HG03103 (cell line): ENCODE measurements at regions not wholly inside any gene's neighbourhood (a gene's known extent, or its start where the extent isn't known, plus 50 kb on each side); places are given as distances from the start of the nearest gene placed in this dataset.

Experiments
- ATAC-seq: cut with Tn5 transposase; IDR thresholded peaks from one replicate; pipeline ENCODE4 v1.9.1; 2021; ENCODE audit warnings: low read depth; ENCODE audit not compliant: unreplicated experiment

DNA sequence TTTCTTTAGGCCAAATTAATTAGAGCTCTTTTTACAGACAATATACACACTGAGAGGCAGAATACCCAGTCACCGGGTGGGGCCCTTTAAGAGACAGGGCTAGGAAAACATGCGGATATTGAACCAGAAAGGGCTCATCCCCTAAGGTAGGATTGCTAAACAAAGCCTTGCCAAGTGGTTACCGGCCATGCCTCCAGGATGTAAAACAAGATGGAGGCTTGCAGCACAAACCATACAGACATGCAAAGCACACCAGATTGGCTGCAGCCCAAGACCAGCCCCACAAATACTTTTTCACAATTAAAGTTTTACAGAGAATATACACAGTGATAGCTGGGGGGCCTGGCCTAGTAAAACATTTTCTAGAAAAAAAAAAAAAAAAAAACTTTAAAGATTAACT is 210.0 kb downstream of the KLHL4 start:
- ATAC-seq: no peak

DNA sequence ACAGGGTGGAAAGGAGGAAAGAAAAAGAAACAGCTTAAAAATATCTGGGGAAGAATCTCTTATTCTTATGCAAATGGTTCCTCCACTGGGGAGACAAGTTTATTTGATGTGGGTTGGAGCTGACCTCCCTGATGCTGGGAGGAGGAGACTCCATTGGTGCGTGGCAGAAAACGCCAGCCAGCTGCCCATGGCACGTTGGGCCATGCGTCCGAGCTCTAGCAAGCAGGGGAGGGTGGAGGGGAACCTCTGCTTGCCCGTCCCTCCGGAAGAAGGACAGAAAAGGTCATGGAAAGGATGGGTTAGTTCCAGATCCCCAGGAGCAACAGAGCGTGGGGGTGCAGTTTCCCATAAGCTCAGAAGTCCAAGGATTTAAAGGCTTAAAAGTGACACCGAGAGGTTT is 210.4 kb downstream of the KLHL4 start:
- ATAC-seq: no peak

- ATAC-seq: no peak
Observed at GRCh38 chrX:87728459-87728858, 210.9 kb downstream of the KLHL4 start.

DNA sequence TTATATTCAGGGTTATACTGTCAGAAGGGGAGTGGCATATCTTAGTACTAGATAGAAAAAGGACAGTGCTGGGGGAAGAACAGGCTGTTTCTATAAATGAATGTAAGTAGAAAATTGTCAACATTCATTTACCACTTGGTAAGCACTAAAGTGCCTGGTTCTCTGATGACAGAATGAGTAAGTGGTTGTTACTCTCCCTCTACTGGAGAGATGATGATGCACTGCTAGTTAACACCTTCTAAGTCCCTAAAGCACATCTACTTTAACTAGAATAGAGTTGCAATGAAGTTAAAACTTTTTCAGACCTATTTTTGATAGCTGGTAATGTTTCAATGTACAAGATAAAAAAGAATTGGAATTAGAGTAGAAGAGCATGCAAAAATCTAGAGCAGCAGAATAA is 214.5 kb downstream of the KLHL4 start:
- no peak for ATAC-seq

GRCh38 chrX:87736576-87736975 is 219.0 kb downstream of the KLHL4 start:
- ATAC-seq: no peak

DNA sequence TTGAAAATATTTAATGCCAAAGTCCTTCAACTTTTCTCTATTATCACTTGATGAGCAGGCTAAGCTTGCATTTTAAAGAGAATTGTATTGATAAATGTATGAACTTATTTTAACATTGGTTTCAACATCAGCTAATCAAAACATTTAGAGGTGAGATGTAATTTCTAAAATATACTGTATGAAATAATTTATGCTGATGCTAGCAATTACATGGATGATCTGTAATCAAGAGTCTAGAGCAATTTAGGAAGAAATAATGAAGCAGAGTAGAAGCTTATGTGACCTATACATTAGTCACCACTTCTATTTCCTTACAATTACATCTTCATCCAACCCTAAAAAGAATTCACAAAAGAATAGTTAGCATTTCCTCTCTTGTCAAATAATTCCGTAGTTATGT is 226.8 kb downstream of the KLHL4 start:
- no peak for ATAC-seq

GRCh38 chrX:87755493-87755892 is 237.9 kb downstream of the KLHL4 start:
- no peak for ATAC-seq

DNA sequence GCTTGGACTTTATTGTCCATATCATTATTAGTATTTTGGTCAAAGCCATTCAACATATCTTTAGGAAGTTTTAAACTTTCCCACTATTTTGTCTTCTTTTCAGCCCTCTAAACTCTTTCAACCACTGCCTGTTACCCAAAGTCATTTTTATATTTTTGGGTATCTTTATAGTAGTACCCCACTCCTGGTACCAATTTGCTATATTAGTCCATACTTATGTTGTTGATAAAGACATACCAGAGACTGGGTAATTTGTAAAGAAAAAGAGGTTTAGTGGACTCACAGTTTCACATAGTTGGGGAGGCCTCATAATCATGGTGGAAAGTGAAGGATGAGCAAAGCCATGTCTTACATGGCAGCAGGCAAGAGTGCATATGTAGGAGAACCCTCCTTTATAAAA is 271.4 kb downstream of the KLHL4 start:
- no peak for ATAC-seq

DNA sequence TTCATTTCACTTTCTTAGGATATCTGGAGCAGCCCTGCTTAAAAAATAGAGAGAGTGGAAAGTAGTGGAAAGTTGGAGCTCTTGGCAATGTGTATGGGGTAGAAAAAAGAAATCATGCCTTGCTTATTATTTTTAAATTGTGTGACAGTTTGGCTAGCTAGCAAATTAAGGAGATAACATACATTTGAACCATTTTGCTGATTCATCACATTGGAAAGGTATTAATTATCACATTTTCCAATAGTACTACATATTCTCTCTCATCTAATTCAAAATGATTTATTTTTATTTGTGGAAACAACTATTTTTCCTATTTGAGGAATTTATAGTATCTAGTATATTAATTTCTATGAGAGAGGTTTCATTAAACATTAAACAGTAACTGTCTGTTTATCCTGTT is 280.4 kb downstream of the KLHL4 start:
- ATAC-seq: no peak

GRCh38 chrX:87805829-87806490 is 288.4 kb downstream of the KLHL4 start:
- ATAC-seq: no peak

GRCh38 chrX:87808576-87809243 is 291.1 kb downstream of the KLHL4 start:
- ATAC-seq: no peak

DNA sequence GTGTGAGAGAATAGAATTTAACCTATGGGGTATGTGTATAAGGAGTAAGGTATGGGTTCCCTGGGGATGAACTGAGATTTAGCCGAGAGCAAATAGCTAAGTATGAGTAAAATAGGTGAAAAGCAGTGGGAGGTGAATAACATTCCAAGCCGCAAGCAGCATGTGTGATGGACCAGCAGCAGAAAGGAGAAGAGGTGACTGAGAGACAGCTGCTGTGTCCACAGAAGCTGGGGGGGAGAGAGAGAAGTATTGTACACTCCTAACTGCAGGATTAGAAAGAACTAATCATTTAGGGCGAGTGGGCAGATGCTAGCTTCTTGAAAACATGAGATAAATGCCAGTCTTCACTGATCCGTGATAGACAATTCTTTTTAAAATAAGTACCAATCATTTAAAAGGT is 296.0 kb downstream of the KLHL4 start:
- ATAC-seq: no peak

- no peak for ATAC-seq
Observed at GRCh38 chrX:87846956-87847355, 329.4 kb downstream of the KLHL4 start.

DNA sequence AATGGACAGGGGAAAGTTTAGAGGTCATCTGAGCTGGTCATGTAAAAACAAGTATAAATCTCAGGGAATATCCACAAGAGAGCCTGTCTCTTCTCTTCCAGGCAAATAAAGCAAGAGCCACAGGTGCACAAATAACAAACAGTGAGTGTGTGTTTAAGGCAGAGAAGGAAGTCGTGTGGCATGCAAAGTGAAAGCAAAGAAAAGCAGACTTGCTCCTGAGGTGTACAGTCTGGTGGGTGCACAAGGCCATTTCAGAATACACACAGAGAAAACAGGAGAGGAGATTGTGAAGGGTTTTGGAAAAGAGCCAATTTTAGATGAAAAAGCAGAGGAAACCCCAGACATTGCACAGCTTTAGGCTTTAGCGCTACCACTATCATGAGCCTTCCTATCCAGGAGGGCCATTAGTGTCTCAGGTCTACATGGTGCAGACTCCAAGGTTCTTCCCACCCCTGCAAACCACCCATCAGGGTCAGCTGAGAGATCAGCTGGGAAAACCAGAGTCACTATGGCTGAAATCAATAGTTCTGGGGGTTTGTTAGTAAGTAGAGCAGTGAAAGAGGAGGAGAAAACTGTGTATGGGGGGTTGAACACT is 355.8 kb downstream of the KLHL4 start:
- ATAC-seq: peak; percentile 58

DNA sequence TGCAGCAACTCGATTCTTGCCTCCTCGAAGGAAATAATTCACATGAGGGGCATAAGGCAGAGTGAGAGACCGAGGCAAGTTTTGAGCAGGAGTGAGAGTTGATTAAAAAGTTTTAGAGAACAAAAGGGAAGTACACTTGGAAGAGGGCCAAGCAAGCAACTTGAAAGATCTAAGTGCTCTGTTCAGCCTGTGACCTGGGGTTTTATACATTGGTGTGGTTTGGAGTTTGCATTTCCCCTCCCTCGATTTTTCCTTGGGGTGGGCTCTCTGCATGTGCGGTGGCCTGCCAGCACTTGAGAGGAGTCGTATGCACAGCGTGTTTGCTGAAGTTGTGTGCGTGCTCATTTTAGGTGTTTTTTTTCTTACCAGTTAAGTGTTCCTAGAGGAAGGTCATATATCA is 356.4 kb downstream of the KLHL4 start:
- peak; percentile 41 for ATAC-seq

GRCh38 chrX:87878926-87879325 is 361.3 kb downstream of the KLHL4 start:
- no peak for ATAC-seq

DNA sequence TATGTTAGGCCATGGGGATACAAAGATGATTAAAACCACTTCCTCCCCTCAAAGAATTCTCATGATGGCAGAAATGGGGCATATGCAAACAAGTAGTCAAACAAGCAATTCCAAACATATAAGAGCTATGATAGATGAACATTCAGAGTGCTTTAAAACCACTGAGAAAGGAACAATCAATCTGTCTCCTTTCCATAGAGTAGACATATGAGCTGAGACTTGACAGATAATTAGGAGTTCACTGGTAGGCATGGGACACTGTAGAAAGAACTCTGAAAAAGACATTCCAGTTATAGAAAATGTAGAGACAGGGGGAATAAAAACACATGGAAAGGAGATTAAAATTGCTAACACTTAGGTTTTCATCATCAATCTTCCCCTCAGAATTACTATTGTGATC is 372.8 kb downstream of the KLHL4 start:
- no peak for ATAC-seq

DNA sequence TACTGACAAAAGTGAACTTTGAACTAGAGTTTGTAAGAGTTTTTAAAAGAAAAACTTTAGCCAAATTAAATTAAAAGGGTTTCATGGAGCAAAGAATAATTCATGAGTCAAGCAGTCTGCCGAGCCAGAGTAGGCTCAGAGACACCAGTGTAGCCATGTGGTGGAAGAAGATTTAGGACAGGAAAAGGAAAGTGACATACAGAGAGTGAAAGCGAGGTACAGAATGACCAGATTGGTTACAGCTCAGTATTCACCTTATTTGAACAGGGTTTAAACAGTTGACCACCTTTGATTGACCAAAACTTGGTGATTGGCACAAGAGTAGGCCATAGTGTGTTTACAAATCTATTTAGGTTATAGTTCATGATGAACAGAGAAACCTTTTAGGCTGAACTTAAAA is 377.8 kb downstream of the KLHL4 start:
- ATAC-seq: no peak

- no peak for ATAC-seq
Observed at GRCh38 chrX:87896057-87896456, 378.5 kb downstream of the KLHL4 start.

DNA sequence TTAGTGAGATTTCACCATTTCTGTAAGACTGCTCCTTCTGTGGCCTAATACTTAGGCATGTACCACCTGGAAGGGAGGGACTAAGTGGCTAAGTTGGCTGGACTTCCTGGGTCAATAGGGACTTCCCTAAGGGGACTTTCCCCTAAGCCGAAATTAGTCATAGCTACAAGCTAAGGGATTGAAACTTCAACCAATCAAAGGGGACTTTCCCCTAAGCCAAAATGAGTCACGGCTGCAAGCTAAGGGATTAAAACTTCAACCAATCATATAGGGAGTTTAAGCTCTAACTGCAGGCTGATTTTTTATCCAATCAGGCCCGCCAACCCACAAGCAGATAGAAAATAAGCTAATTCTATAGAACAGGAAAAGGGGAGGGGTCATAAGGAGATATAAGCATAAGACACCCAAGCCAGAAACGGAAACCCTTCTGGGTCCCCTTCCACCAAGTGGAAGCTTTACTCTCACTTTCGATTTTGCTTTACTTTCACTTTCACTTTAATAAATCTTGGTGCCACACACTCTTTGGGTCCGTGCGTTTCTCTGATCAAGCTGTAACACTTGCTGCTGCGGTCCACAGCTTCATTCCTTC is 382.8 kb downstream of the KLHL4 start:
- ATAC-seq: peak; percentile 65

DNA sequence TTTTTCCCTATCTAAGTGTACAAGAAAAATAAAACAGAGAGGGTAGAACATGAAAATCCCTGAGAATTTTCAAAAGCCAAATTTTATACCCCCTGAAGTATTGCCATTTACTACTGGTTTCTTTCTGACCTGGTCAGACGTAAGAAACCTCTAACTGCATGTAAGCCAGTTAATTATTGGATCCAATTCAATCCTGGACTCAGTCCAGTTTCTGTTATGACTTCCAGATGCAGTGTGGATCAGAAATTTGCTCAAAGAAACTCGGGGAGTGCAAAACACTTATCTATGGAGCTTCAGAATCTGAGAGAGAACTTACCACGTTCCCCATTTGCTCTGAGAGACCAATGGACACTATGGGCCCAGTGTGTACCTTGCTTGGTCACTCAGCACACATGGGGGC is 383.5 kb downstream of the KLHL4 start:
- no peak for ATAC-seq

DNA sequence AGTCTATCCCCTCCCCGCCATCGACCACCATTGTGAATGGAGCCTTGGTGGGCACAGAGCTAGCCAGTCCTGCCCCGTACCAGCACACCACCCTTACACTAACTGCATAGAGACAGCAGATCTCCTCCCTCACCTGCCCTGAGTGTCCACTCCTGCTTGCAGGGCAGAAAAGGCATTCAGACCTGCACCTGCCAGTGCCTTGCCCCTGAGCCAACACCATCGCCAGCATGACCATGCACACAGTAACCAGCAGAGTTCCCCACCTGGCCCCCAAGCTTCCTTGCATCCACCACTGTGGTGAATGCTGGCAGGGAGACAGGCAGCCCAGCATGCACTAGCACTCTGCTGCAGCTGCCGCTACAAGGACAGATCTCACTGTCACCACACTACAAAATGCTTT is 397.1 kb downstream of the KLHL4 start:
- ATAC-seq: no peak
